Muscle of arm (tissue), 1 donor: ENCODE measurements at regions not wholly inside any gene's neighbourhood (a gene's known extent, or its start where the extent isn't known, plus 50 kb on each side); places are given as distances from the start of the nearest gene placed in this dataset.
"Not testable (repeated sequence)": the region's sequence is repeated elsewhere in the genome, so short reads cannot be mapped to it uniquely, and the experiment has no call there.

Experiments used
- DNase-seq: peaks from one replicate; pipeline ENCODE4 v3.0.0-alpha.2; 2013

GRCh38 chr1:55876276-55877060 is 661.3 kb upstream of the USP24 start:
- no peak for DNase-seq

GRCh38 chr1:55870106-55870505 is 654.9 kb upstream of the USP24 start:
- no peak for DNase-seq

- no peak for DNase-seq
Measured at GRCh38 chr1:55869065-55869464, 653.9 kb upstream of the USP24 start.

GRCh38 chr1:55868026-55868425 is 652.9 kb upstream of the USP24 start:
- DNase-seq: no peak

GRCh38 chr1:55867304-55867843 is 652.2 kb upstream of the USP24 start:
- DNase-seq: no peak

GRCh38 chr1:55865778-55866177 is 650.6 kb upstream of the USP24 start:
- DNase-seq: not testable (repeated sequence)

GRCh38 chr1:55864251-55864650 is 649.1 kb upstream of the USP24 start:
- DNase-seq: no peak

GRCh38 chr1:55861676-55862340 is 646.6 kb upstream of the USP24 start:
- no peak for DNase-seq

GRCh38 chr1:55860798-55861519 is 645.8 kb upstream of the USP24 start:
- DNase-seq: no peak

GRCh38 chr1:55860326-55860725 is 645.2 kb upstream of the USP24 start:
- DNase-seq: no peak

GRCh38 chr1:55854911-55855310 is 639.7 kb upstream of the USP24 start:
- no peak for DNase-seq

- DNase-seq: no peak
Measured at GRCh38 chr1:55848906-55849305, 633.7 kb upstream of the USP24 start.

- no peak for DNase-seq
Measured at GRCh38 chr1:55846051-55846450, 630.9 kb upstream of the USP24 start.

GRCh38 chr1:55844322-55844721 is 629.2 kb upstream of the USP24 start:
- no peak for DNase-seq

GRCh38 chr1:55839626-55840025 is 624.5 kb upstream of the USP24 start:
- DNase-seq: no peak

GRCh38 chr1:55839221-55839620 is 624.1 kb upstream of the USP24 start:
- DNase-seq: no peak

GRCh38 chr1:55836086-55836485 is 620.9 kb upstream of the USP24 start:
- no peak for DNase-seq

GRCh38 chr1:55833529-55834091 is 618.4 kb upstream of the USP24 start:
- DNase-seq: peak; percentile 71

GRCh38 chr1:55831759-55832158 is 616.6 kb upstream of the USP24 start:
- DNase-seq: no peak

GRCh38 chr1:55828044-55828443 is 612.9 kb upstream of the USP24 start:
- DNase-seq: no peak

GRCh38 chr1:55827350-55827749 is 612.2 kb upstream of the USP24 start:
- DNase-seq: no peak

GRCh38 chr1:55826381-55827080 is 611.4 kb upstream of the USP24 start:
- DNase-seq: no peak
